T-helper 17 cell (primary cell): ENCODE measurements at regions not wholly inside any gene's neighbourhood (a gene's known extent, or its start where the extent isn't known, plus 50 kb on each side); places are given as distances from the start of the nearest gene placed in this dataset.
"Not testable (repeated sequence)": the region's sequence is repeated elsewhere in the genome, so short reads cannot be mapped to it uniquely, and the experiment has no call there.

Experiments
- ATAC-seq: fragments of 150-1000 bp; cut with Tn5 transposase; 2 replicates; pipeline ENCODE4 v1.10.0; 2021; ENCODE audit warnings: mild to moderate bottlenecking, moderate library complexity
- DNase-seq, 3 donors: peaks; one replicate each; pipeline versions ENCODE4 v3.0.0 to v3.0.0-alpha.2; 2020 to 2021
- H3K9me3 ChIP-seq: one replicate; pipeline ENCODE4 v1.7.0; 2013; ENCODE audit warnings: low read length, mild to moderate bottlenecking; ENCODE audit not compliant: control insufficient read depth, poor library complexity, severe bottlenecking
- H3K27ac Mint-ChIP-seq: one replicate; pipeline ENCODE4 v1.8.0; 2022; ENCODE audit warnings: mild to moderate bottlenecking, moderate library complexity, mixed read lengths
- H3K27me3 Mint-ChIP-seq: one replicate; pipeline ENCODE4 v1.8.0; 2022; ENCODE audit warnings: mixed read lengths
- H3K36me3 Mint-ChIP-seq: one replicate; pipeline ENCODE4 v1.8.0; 2022; ENCODE audit warnings: low read depth, mixed read lengths
- H3K4me1 Mint-ChIP-seq: one replicate; pipeline ENCODE4 v1.8.0; 2022; ENCODE audit warnings: mild to moderate bottlenecking, mixed read lengths
- H3K4me3 Mint-ChIP-seq: one replicate; pipeline ENCODE4 v1.8.0; 2022; ENCODE audit warnings: mild to moderate bottlenecking, moderate library complexity, mixed read lengths

- Mint-ChIP-seq H3K4me1 (no peaks in the 10 kb centered on the region), H3K36me3 (no peaks in the 10 kb centered on the region), H3K4me3 (no peak overlapping the region), H3K27ac (no peak overlapping the region), H3K27me3 (no peaks in the 10 kb centered on the region)
- ATAC-seq (no peak), DNase-seq (no peak)
- H3K9me3 ChIP-seq = no peaks in the 10 kb centered on the region
Measured at GRCh38 chr14:85010186-85010585, 519.8 kb upstream of the FLRT2 start.

GRCh38 chr14:85016496-85016895 lies 513.4 kb upstream of the FLRT2 start:
- Mint-ChIP-seq H3K36me3 (no peaks in the 10 kb centered on the region), H3K4me1 (no peaks in the 10 kb centered on the region), H3K4me3 (no peak overlapping the region), H3K27me3 (no peaks in the 10 kb centered on the region), H3K27ac (no peak overlapping the region)
- no peak for DNase-seq
- no peak for ATAC-seq
- no peaks in the 10 kb centered on the region for H3K9me3 ChIP-seq

GRCh38 chr14:85023866-85024265 lies 506.1 kb upstream of the FLRT2 start:
- not testable (repeated sequence) for DNase-seq, H3K27me3 Mint-ChIP-seq, H3K27ac Mint-ChIP-seq, H3K36me3 Mint-ChIP-seq, H3K4me1 Mint-ChIP-seq, ATAC-seq, H3K9me3 ChIP-seq, H3K4me3 Mint-ChIP-seq

GRCh38 chr14:85024931-85025330 lies 505.0 kb upstream of the FLRT2 start:
- Mint-ChIP-seq H3K27ac (no peak overlapping the region), H3K36me3 (no peaks in the 10 kb centered on the region), H3K27me3 (no peaks in the 10 kb centered on the region), H3K4me3 (no peak overlapping the region), H3K4me1 (no peaks in the 10 kb centered on the region)
- ATAC-seq (no peak), DNase-seq (no peak)
- H3K9me3 ChIP-seq = no peaks in the 10 kb centered on the region

GRCh38 chr14:85027681-85028370 lies 502.1 kb upstream of the FLRT2 start:
- DNase-seq (no peak), ATAC-seq (no peak)
- no peaks in the 10 kb centered on the region for H3K4me1 Mint-ChIP-seq
- H3K36me3 Mint-ChIP-seq = no peaks in the 10 kb centered on the region
- H3K4me3 Mint-ChIP-seq = no peak overlapping the region
- no peaks in the 10 kb centered on the region for H3K27me3 Mint-ChIP-seq
- H3K9me3 ChIP-seq = no peaks in the 10 kb centered on the region
- H3K27ac Mint-ChIP-seq = no peak overlapping the region

GRCh38 chr14:85037411-85037810 lies 492.5 kb upstream of the FLRT2 start:
- DNase-seq = no peak
- Mint-ChIP-seq H3K4me1 (no peaks in the 10 kb centered on the region), H3K27ac (no peak overlapping the region), H3K27me3 (no peaks in the 10 kb centered on the region), H3K4me3 (no peak overlapping the region), H3K36me3 (no peaks in the 10 kb centered on the region)
- peaks cover 2% of the 10 kb centered on the region for H3K9me3 ChIP-seq
- no peak for ATAC-seq

GRCh38 chr14:85038526-85039352 lies 491.2 kb upstream of the FLRT2 start:
- Mint-ChIP-seq H3K27ac (no peak overlapping the region), H3K36me3 (no peaks in the 10 kb centered on the region), H3K27me3 (no peaks in the 10 kb centered on the region), H3K4me3 (no peak overlapping the region), H3K4me1 (no peaks in the 10 kb centered on the region)
- peaks cover 2% of the 10 kb centered on the region for H3K9me3 ChIP-seq
- ATAC-seq (no peak), DNase-seq (no peak)

- Mint-ChIP-seq H3K4me3 (no peak overlapping the region), H3K4me1 (no peaks in the 10 kb centered on the region), H3K36me3 (no peaks in the 10 kb centered on the region), H3K27me3 (no peaks in the 10 kb centered on the region), H3K27ac (no peak overlapping the region)
- ATAC-seq (no peak), DNase-seq (no peak)
- peaks cover 2% of the 10 kb centered on the region for H3K9me3 ChIP-seq
Measured at GRCh38 chr14:85039353-85039626, 490.7 kb upstream of the FLRT2 start.

GRCh38 chr14:85040046-85040685 lies 489.8 kb upstream of the FLRT2 start:
- no peaks in the 10 kb centered on the region for H3K27me3 Mint-ChIP-seq
- H3K4me3 Mint-ChIP-seq = no peak overlapping the region

GRCh38 chr14:85041618-85042017 lies 488.3 kb upstream of the FLRT2 start:
- no peaks in the 10 kb centered on the region for H3K36me3 Mint-ChIP-seq
- ATAC-seq = no peak
- peaks cover 2% of the 10 kb centered on the region for H3K9me3 ChIP-seq
- H3K4me3 Mint-ChIP-seq = no peak overlapping the region
- no peak overlapping the region for H3K27ac Mint-ChIP-seq
- H3K27me3 Mint-ChIP-seq = no peaks in the 10 kb centered on the region
- DNase-seq = no peak
- no peaks in the 10 kb centered on the region for H3K4me1 Mint-ChIP-seq

More at GRCh38 chr14:85040046-85040685, 489.8 kb upstream of the FLRT2 start:
- H3K36me3 Mint-ChIP-seq = no peaks in the 10 kb centered on the region
- DNase-seq (no peak), ATAC-seq (no peak)
- H3K27ac Mint-ChIP-seq = no peak overlapping the region
- H3K9me3 ChIP-seq = peaks cover 2% of the 10 kb centered on the region
- no peaks in the 10 kb centered on the region for H3K4me1 Mint-ChIP-seq

- Mint-ChIP-seq H3K4me3 (no peak overlapping the region), H3K36me3 (no peaks in the 10 kb centered on the region), H3K4me1 (no peaks in the 10 kb centered on the region), H3K27me3 (no peaks in the 10 kb centered on the region), H3K27ac (no peak overlapping the region)
- ATAC-seq (no peak), DNase-seq (no peak)
- peaks cover 2% of the 10 kb centered on the region for H3K9me3 ChIP-seq
Measured at GRCh38 chr14:85042301-85042700, 487.6 kb upstream of the FLRT2 start.

- Mint-ChIP-seq H3K27ac (no peak overlapping the region), H3K36me3 (no peaks in the 10 kb centered on the region), H3K4me1 (no peaks in the 10 kb centered on the region), H3K27me3 (no peaks in the 10 kb centered on the region), H3K4me3 (no peak overlapping the region)
- ATAC-seq (no peak), DNase-seq (no peak)
- H3K9me3 ChIP-seq = no peaks in the 10 kb centered on the region
Measured at GRCh38 chr14:85050180-85050579, 479.8 kb upstream of the FLRT2 start.

- H3K9me3 ChIP-seq = no peaks in the 10 kb centered on the region
- H3K27ac Mint-ChIP-seq = no peak overlapping the region
- no peaks in the 10 kb centered on the region for H3K27me3 Mint-ChIP-seq
- no peaks in the 10 kb centered on the region for H3K4me1 Mint-ChIP-seq
- ATAC-seq (no peak), DNase-seq (no peak)
- H3K36me3 Mint-ChIP-seq = no peaks in the 10 kb centered on the region
- H3K4me3 Mint-ChIP-seq = no peak overlapping the region
Measured at GRCh38 chr14:85052646-85053045, 477.3 kb upstream of the FLRT2 start.
